ENCODE measurements at regions not wholly inside any gene's neighbourhood (a gene's known extent, or its start where the extent isn't known, plus 50 kb on each side); places are given as distances from the start of the nearest gene placed in this dataset.

GRCh38 chr1:209086486-209087192 lies 496.9 kb upstream of the CAMK1G start:
- no peak for TF ChIP-seq TAF1 (IDR thresholded peaks at IDR 0.05; ENCODE audit: borderline replicate concordance, insufficient read depth, low read length)
- no peak for TF ChIP-seq POLR2AphosphoS5 (IDR thresholded peaks at IDR 0.05; ENCODE audit: low read depth, low read length)
- TF ChIP-seq REST (IDR thresholded peaks at IDR 0.05; ENCODE audit: insufficient read depth in 1 of 2, low read depth in 2 of 2, low read length in 2 of 2), result no peak

All from PFSK-1 (cell line).